ENCODE measurements at regions not wholly inside any gene's neighbourhood (a gene's known extent, or its start where the extent isn't known, plus 50 kb on each side); places are given as distances from the start of the nearest gene placed in this dataset.
"Not testable (repeated sequence)": the region's sequence is repeated elsewhere in the genome, so short reads cannot be mapped to it uniquely, and the experiment has no call there.

GRCh38 chr5:17103461-17103860 is 114.0 kb upstream of the BASP1 start:
- no peak for TF ChIP-seq JUND (IDR thresholded peaks at IDR 0.05; ENCODE audit: low read depth)
- in situ Hi-C loops (cut with HindIII; ENCODE audit: low pct_unique_long_range_greater_than_20kb, low sequenced_read_pairs) = no loop called here
- no peak for DNase-seq (ENCODE audit: low read depth in 1 of 2, low spot score in 1 of 2)

DNA sequence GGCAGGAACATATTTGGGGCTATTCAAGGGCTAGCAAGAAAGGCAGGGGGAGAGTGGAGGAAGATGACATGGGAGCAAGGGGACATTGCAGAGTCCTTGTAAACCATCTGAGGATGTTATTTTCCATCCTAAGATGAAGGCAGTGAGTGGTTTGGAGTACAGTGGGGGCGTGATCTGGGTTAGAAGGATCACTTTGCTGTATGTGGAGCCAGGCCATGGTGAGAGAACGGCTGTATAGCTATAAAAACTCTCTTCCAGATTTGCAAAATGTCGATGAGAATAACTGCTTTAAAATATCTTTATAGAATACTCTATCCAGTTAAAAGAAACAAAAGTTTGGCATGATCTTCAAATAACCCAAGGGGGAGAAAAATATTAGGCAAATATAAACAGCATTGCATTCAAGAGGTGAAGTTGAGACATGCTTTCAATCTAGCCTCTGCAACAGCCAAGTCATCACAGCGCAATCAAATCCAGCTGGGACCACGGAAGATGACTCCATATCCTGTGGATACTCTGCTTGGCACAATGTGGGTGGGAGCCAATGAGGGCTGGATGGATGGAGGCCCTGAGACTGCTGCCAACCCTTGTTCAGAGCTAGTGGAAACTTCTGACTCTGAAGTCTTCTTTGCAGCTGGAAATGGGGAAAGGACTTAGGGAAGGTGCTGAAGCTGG is 111.5 kb upstream of the BASP1 start:
- no peak for TF ChIP-seq JUND (IDR thresholded peaks at IDR 0.05; ENCODE audit: low read depth)
- no peak for DNase-seq (ENCODE audit: low read depth in 1 of 2, low spot score in 1 of 2)
- in situ Hi-C loops (cut with HindIII; ENCODE audit: low pct_unique_long_range_greater_than_20kb, low sequenced_read_pairs) = no loop called here

DNA sequence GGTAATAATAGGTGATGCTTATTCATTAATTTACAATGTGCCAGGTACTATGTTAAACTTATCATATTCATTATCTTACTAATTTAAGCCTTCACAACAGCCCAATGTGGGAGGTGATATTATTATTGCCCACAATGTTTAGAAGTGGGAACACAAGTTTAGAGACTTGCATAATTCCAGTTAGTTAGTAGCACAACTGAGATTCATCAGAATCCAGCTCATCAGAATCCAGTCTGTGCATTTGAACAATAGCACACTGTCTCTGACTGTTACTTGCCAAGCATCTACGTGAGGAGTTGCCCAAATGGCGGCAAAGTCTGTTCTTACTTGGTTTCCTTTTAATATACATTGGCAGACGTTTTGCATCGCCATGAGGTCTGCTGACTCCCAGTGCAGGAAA is 110.9 kb upstream of the BASP1 start:
- in situ Hi-C loops (cut with HindIII; ENCODE audit: low pct_unique_long_range_greater_than_20kb, low sequenced_read_pairs) = no loop called here
- no peak for TF ChIP-seq JUND (IDR thresholded peaks at IDR 0.05; ENCODE audit: low read depth)

DNA sequence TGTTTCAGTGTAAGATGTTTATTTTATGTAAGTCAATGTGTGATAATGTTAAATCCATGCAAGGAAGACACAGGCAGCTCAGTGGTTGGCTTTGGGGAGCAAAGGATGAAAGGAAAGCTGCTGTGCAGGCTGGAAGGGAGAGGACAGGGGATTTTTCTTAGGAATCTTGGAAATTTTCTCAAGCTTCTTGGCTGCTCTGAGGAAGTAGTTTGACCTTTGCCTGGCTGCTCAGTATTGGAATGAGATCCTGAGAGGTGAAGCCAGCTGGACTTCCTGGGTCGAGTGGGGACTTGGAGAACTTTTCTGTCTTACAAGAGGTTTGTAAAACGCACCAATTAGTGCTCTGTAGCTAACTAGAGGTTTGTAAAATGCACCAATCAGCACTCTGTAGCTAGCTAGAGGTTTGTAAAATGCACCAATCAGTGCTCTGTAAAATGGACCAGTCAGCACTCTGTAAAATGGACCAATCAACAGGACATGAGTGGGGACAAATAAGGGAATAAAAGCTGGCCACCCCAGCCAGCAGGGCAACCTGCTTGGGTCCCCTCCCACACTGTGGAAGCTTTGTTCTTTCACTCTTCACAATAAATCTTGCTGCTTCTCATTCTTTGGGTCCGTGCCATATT is 105.2 kb upstream of the BASP1 start:
- DNase-seq (ENCODE audit: low read depth in 1 of 2, low spot score in 1 of 2); in situ Hi-C loops (cut with HindIII; ENCODE audit: low pct_unique_long_range_greater_than_20kb, low sequenced_read_pairs): not testable (repeated sequence)

More for the DNA sequence above, 110.9 kb upstream of the BASP1 start:
- no peak for DNase-seq (ENCODE audit: low read depth in 1 of 2, low spot score in 1 of 2)

DNA sequence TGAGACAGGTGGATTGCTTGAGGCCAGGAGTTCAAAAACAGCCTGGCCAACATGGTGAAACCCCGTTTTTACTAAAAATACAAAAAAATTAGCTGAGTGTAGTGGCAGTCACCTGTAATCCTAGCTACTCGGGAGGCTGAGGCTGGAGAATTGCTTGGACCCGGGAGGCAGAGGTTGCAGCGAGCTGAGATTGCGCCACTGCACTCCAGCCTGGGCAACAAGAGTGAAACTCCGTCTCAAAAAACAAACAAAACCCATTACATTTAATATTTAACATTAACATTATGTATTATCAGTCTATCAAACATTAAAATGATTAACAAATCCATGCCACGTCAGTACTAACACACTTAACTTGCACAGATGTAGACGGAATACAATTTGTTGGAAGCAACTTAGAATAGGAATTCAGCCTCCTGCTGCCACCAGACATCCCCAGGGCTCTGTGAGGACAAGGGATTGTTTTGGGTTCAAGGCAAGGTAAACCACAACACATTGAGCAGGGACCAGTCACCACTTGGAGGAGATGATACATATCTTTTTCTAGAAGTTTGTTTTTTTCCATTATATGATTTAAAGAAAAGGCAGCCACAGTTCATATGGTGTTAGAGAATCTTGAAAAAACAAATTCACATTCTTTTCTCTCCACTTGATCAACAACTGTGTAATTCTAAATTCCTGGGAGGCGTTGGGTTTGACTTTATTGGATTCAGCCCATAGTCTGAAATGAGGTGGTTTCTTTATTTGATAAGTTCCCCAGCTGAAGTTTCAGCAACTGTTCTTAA is 104.1 kb upstream of the BASP1 start:
- peak in 1 of 2 experiments; percentile 29 for DNase-seq (ENCODE audit: low read depth in 1 of 2, low spot score in 1 of 2)
- no peak for TF ChIP-seq JUND (IDR thresholded peaks at IDR 0.05; ENCODE audit: low read depth)
- in situ Hi-C loops (cut with HindIII; ENCODE audit: low pct_unique_long_range_greater_than_20kb, low sequenced_read_pairs) = no loop called here

DNA sequence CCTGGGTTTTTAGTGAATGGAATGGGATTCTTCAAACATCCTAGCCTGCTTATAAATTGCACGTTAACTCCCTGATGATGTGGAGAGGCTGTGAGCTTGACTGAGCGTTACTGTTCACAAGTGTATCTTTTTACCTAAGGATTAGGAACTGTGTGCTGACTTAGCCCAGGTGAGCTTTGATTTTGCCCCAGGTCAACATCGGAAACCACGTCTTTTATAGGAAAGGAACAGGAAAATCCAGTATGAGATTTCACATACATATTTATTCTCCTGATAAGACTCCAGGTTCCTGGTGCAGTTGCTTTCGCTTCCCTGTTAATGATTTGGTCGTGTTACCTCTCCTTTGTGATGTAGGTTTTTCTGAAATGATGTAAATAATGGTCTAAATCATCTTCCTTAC is 103.2 kb upstream of the BASP1 start:
- in situ Hi-C loops (cut with HindIII; ENCODE audit: low pct_unique_long_range_greater_than_20kb, low sequenced_read_pairs) = no loop called here

DNA sequence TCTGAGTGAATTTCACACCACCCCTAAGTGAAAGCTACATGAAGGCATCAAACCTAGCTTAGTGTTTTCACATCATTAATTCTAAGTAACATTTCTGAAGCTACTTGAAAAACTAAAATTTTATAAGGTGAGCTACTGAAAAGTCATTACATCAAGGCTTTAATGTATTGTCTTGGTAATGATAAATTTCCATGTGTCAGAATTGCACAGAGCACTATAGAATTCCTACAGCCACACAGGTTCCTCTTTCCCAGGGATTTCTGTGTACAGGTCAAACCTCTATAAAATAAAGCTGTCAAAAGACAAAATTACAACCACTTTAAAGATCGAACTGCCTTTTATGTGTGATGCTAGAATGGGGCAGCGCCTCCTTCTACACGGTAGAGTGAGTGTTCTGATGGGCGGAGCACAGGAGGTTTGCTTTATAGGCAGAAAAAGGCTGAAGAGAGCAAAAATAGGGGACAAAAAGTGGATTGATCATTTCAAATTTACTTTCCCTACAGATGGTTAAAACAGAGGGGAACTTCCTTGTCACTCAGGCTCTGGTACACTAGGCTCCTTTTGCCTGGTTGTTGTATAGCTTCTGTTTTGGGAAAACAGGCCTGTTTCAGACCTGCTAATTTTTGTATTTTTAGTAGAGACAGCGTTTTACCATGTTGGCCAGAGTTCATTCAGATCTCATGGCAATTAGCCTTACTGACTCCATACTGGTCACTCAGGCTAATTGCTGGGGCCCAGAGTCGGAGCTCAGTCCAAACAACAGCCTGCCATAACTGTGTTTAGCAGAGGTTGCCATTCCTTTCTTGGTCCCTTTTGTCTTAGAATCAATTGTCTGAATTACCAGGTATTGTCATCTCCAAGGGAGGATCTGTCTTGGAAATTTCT is 102.5 kb upstream of the BASP1 start:
- TF ChIP-seq JUND (IDR thresholded peaks at IDR 0.05; ENCODE audit: low read depth) = no peak
- DNase-seq (ENCODE audit: low read depth in 1 of 2, low spot score in 1 of 2) = no peak
- in situ Hi-C loops (cut with HindIII; ENCODE audit: low pct_unique_long_range_greater_than_20kb, low sequenced_read_pairs) = no loop called here

More for the DNA sequence above, 103.2 kb upstream of the BASP1 start:
- no peak for TF ChIP-seq JUND (IDR thresholded peaks at IDR 0.05; ENCODE audit: low read depth)
- DNase-seq (ENCODE audit: low read depth in 1 of 2, low spot score in 1 of 2) = peak in 1 of 2 experiments; percentile 42

GRCh38 chr5:17115855-17116254 is 101.6 kb upstream of the BASP1 start:
- TF ChIP-seq JUND (IDR thresholded peaks at IDR 0.05; ENCODE audit: low read depth) = no peak
- no peak for DNase-seq (ENCODE audit: low read depth in 1 of 2, low spot score in 1 of 2)
- in situ Hi-C loops (cut with HindIII; ENCODE audit: low pct_unique_long_range_greater_than_20kb, low sequenced_read_pairs) = no loop called here

DNA sequence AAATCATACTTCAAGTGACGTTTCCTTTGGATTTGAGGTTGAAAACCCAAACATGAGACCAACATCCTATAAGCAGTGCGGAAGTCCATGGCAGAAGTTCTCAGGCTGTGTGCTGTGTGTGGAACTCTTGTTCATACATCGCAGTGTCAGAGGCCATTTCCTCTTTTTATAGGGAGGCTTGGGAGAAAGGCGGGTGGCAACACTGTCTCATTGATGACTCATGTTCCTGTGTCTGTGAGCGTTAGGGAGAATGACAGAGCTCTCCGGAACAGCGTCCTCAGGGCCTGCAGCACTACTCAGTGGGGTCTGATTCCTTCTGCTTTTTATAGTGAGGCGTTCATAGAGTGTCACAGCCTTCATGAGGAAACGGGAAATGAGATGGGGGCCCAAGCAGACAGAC is 98.8 kb upstream of the BASP1 start:
- no peak for DNase-seq (ENCODE audit: low read depth in 1 of 2, low spot score in 1 of 2)
- in situ Hi-C loops (cut with HindIII; ENCODE audit: low pct_unique_long_range_greater_than_20kb, low sequenced_read_pairs) = no loop called here
- no peak for TF ChIP-seq JUND (IDR thresholded peaks at IDR 0.05; ENCODE audit: low read depth)

GRCh38 chr5:17120209-17120608 is 97.2 kb upstream of the BASP1 start:
- in situ Hi-C loops (cut with HindIII; ENCODE audit: low pct_unique_long_range_greater_than_20kb, low sequenced_read_pairs) = no loop called here
- no peak for DNase-seq (ENCODE audit: low read depth in 1 of 2, low spot score in 1 of 2)
- TF ChIP-seq JUND (IDR thresholded peaks at IDR 0.05; ENCODE audit: low read depth) = no peak

DNA sequence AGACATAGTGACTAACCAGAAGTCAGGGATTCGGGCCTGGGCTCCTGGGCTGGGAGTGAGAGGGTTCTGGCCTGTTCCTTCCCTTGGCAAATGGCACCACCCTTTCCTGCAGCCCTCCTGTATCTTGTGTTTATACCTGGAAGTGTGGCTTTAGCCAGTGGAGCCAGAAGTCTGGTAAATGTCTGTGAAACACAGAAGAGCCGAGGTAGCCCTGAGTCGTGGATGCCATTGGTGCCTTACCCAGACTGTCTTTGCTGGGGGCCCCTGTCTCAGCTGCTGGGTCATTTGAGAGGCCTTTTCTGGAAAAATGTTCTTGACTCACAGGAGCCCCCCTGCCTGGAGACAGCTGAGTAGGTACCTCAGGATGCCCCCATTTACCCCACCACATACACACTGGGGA is 95.7 kb upstream of the BASP1 start:
- TF ChIP-seq JUND (IDR thresholded peaks at IDR 0.05; ENCODE audit: low read depth) = no peak
- no peak for DNase-seq (ENCODE audit: low read depth in 1 of 2, low spot score in 1 of 2)
- in situ Hi-C loops (cut with HindIII; ENCODE audit: low pct_unique_long_range_greater_than_20kb, low sequenced_read_pairs) = no loop called here

DNA sequence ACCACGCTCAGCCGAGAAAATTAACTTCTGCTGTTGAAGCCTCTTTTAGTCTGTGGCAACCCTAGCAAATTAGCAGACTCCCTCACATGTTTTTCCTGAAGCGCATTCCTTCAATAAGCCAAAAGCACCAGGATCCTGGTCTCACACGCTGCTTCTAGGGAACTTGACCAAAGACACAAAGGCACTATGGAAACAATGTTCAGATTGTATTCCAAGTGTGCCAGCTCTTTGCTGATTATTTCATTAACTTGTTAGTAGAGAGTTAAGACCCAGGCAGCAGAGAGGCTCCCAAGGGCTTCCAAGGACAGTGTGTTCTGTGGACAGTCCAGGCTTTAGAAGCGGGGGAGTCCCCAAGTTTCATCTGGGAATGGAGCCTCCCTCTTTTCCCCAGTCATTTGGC is 94.4 kb upstream of the BASP1 start:
- TF ChIP-seq JUND (IDR thresholded peaks at IDR 0.05; ENCODE audit: low read depth) = no peak
- in situ Hi-C loops (cut with HindIII; ENCODE audit: low pct_unique_long_range_greater_than_20kb, low sequenced_read_pairs) = no loop called here
- no peak for DNase-seq (ENCODE audit: low read depth in 1 of 2, low spot score in 1 of 2)

DNA sequence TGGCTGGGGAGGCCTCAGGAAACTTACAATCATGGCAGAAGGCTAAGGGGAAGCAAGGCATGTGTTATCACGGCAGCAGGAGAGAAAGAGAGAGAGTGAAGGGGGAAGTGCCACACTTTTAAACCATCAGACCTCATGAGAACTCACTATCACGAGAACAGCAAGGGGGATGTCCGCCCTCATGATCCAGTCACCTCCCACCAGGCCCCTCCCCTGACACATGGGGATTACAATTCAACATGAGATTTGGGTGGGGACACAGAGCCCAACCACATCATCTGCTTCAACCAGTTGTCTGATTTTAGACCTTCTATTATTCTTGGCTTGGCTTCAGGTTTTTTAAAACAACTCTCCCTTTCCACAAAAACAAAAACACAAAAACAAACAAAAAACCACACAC is 93.7 kb upstream of the BASP1 start:
- DNase-seq (ENCODE audit: low read depth in 1 of 2, low spot score in 1 of 2); in situ Hi-C loops (cut with HindIII; ENCODE audit: low pct_unique_long_range_greater_than_20kb, low sequenced_read_pairs): not testable (repeated sequence)

Measured in T47D (cell line).